ENCODE measurements at regions not wholly inside any gene's neighbourhood (a gene's known extent, or its start where the extent isn't known, plus 50 kb on each side); places are given as distances from the start of the nearest gene placed in this dataset.

GRCh38 chr3:82053236-82053635, 291.8 kb upstream of the GBE1 start:
- Histone ChIP-seq H3K4me3 (ENCODE audit: low read length) (no peak overlapping the region), H3K36me3 (ENCODE audit: control insufficient read depth, insufficient read depth, low read length, severe bottlenecking) (no peaks in the 10 kb centered on the region), H3K9me3 (ENCODE audit: control insufficient read depth, low read length) (no peaks in the 10 kb centered on the region), H3K27me3 (replicated peaks; ENCODE audit: control insufficient read depth, insufficient read depth, low read length) (no peaks in the 10 kb centered on the region), H3K4me1 (ENCODE audit: control insufficient read depth, insufficient read depth, low read length) (no peaks in the 10 kb centered on the region), H3K9ac (ENCODE audit: low read length) (no peak overlapping the region)
- no peak for DNase-seq (ENCODE audit: low read depth)

- Histone ChIP-seq H3K36me3 (ENCODE audit: control insufficient read depth, insufficient read depth, low read length, severe bottlenecking) (no peaks in the 10 kb centered on the region), H3K27me3 (replicated peaks; ENCODE audit: control insufficient read depth, insufficient read depth, low read length) (no peaks in the 10 kb centered on the region), H3K4me1 (ENCODE audit: control insufficient read depth, insufficient read depth, low read length) (no peaks in the 10 kb centered on the region), H3K4me3 (ENCODE audit: low read length) (no peak overlapping the region), H3K9ac (ENCODE audit: low read length) (no peak overlapping the region), H3K9me3 (ENCODE audit: control insufficient read depth, low read length) (no peaks in the 10 kb centered on the region)
- DNase-seq (ENCODE audit: low read depth), result no peak
These were observed 288.9 kb upstream of the GBE1 start for GRCh38 chr3:82050382-82050781.

GRCh38 chr3:82048711-82049110, 287.3 kb upstream of the GBE1 start:
- no peak for DNase-seq (ENCODE audit: low read depth)
- no peaks in the 10 kb centered on the region for H3K36me3 ChIP-seq (ENCODE audit: control insufficient read depth, insufficient read depth, low read length, severe bottlenecking)
- H3K4me3 ChIP-seq (ENCODE audit: low read length), result no peak overlapping the region

GRCh38 chr3:82044930-82045705, 283.7 kb upstream of the GBE1 start:
- Histone ChIP-seq H3K27me3 (replicated peaks; ENCODE audit: control insufficient read depth, insufficient read depth, low read length) (no peaks in the 10 kb centered on the region), H3K9ac (ENCODE audit: low read length) (no peak overlapping the region), H3K4me1 (ENCODE audit: control insufficient read depth, insufficient read depth, low read length) (no peaks in the 10 kb centered on the region), H3K36me3 (ENCODE audit: control insufficient read depth, insufficient read depth, low read length, severe bottlenecking) (no peaks in the 10 kb centered on the region), H3K9me3 (ENCODE audit: control insufficient read depth, low read length) (no peaks in the 10 kb centered on the region), H3K4me3 (ENCODE audit: low read length) (no peak overlapping the region)
- DNase-seq (ENCODE audit: low read depth), result no peak

More at GRCh38 chr3:82048711-82049110, 287.3 kb upstream of the GBE1 start:
- H3K9me3 ChIP-seq (ENCODE audit: control insufficient read depth, low read length), result no peaks in the 10 kb centered on the region
- H3K27me3 ChIP-seq (replicated peaks; ENCODE audit: control insufficient read depth, insufficient read depth, low read length), result no peaks in the 10 kb centered on the region
- H3K9ac ChIP-seq (ENCODE audit: low read length), result no peak overlapping the region
- H3K4me1 ChIP-seq (ENCODE audit: control insufficient read depth, insufficient read depth, low read length), result no peaks in the 10 kb centered on the region

- DNase-seq (ENCODE audit: low read depth), result peak; percentile 52
- Histone ChIP-seq H3K36me3 (ENCODE audit: control insufficient read depth, insufficient read depth, low read length, severe bottlenecking) (no peaks in the 10 kb centered on the region), H3K4me3 (ENCODE audit: low read length) (no peak overlapping the region), H3K27me3 (replicated peaks; ENCODE audit: control insufficient read depth, insufficient read depth, low read length) (no peaks in the 10 kb centered on the region), H3K9me3 (ENCODE audit: control insufficient read depth, low read length) (no peaks in the 10 kb centered on the region), H3K4me1 (ENCODE audit: control insufficient read depth, insufficient read depth, low read length) (no peaks in the 10 kb centered on the region), H3K9ac (ENCODE audit: low read length) (no peak overlapping the region)
These were observed 277.1 kb upstream of the GBE1 start for GRCh38 chr3:82038556-82038955.

- Histone ChIP-seq H3K27me3 (replicated peaks; ENCODE audit: control insufficient read depth, insufficient read depth, low read length) (no peaks in the 10 kb centered on the region), H3K9ac (ENCODE audit: low read length) (no peak overlapping the region), H3K36me3 (ENCODE audit: control insufficient read depth, insufficient read depth, low read length, severe bottlenecking) (no peaks in the 10 kb centered on the region), H3K4me3 (ENCODE audit: low read length) (no peak overlapping the region), H3K4me1 (ENCODE audit: control insufficient read depth, insufficient read depth, low read length) (peaks cover 7% of the 10 kb centered on the region), H3K9me3 (ENCODE audit: control insufficient read depth, low read length) (no peaks in the 10 kb centered on the region)
- no peak for DNase-seq (ENCODE audit: low read depth)
These were observed 271.7 kb upstream of the GBE1 start for GRCh38 chr3:82033186-82033585.

GRCh38 chr3:82031596-82031995, 270.2 kb upstream of the GBE1 start:
- Histone ChIP-seq H3K36me3 (ENCODE audit: control insufficient read depth, insufficient read depth, low read length, severe bottlenecking) (no peaks in the 10 kb centered on the region), H3K27me3 (replicated peaks; ENCODE audit: control insufficient read depth, insufficient read depth, low read length) (no peaks in the 10 kb centered on the region), H3K4me3 (ENCODE audit: low read length) (no peak overlapping the region), H3K4me1 (ENCODE audit: control insufficient read depth, insufficient read depth, low read length) (peaks cover 7% of the 10 kb centered on the region), H3K9ac (ENCODE audit: low read length) (no peak overlapping the region), H3K9me3 (ENCODE audit: control insufficient read depth, low read length) (no peaks in the 10 kb centered on the region)
- no peak for DNase-seq (ENCODE audit: low read depth)

GRCh38 chr3:82030916-82031315, 269.5 kb upstream of the GBE1 start:
- no peaks in the 10 kb centered on the region for H3K9me3 ChIP-seq (ENCODE audit: control insufficient read depth, low read length)
- no peaks in the 10 kb centered on the region for H3K27me3 ChIP-seq (replicated peaks; ENCODE audit: control insufficient read depth, insufficient read depth, low read length)
- H3K4me1 ChIP-seq (ENCODE audit: control insufficient read depth, insufficient read depth, low read length), result peaks cover 7% of the 10 kb centered on the region
- H3K4me3 ChIP-seq (ENCODE audit: low read length), result peak overlapping the region; percentile 32
- no peak overlapping the region for H3K9ac ChIP-seq (ENCODE audit: low read length)
- H3K36me3 ChIP-seq (ENCODE audit: control insufficient read depth, insufficient read depth, low read length, severe bottlenecking), result no peaks in the 10 kb centered on the region
- peak; percentile 25 for DNase-seq (ENCODE audit: low read depth)

GRCh38 chr3:82022836-82023235, 261.4 kb upstream of the GBE1 start:
- no peak for DNase-seq (ENCODE audit: low read depth)
- H3K4me1 ChIP-seq (ENCODE audit: control insufficient read depth, insufficient read depth, low read length), result no peaks in the 10 kb centered on the region
- H3K4me3 ChIP-seq (ENCODE audit: low read length), result no peak overlapping the region
- no peaks in the 10 kb centered on the region for H3K27me3 ChIP-seq (replicated peaks; ENCODE audit: control insufficient read depth, insufficient read depth, low read length)
- H3K9ac ChIP-seq (ENCODE audit: low read length), result no peak overlapping the region
- H3K9me3 ChIP-seq (ENCODE audit: control insufficient read depth, low read length), result peaks cover 7% of the 10 kb centered on the region
- no peaks in the 10 kb centered on the region for H3K36me3 ChIP-seq (ENCODE audit: control insufficient read depth, insufficient read depth, low read length, severe bottlenecking)

GRCh38 chr3:82020282-82020681, 258.8 kb upstream of the GBE1 start:
- no peaks in the 10 kb centered on the region for H3K27me3 ChIP-seq (replicated peaks; ENCODE audit: control insufficient read depth, insufficient read depth, low read length)
- no peaks in the 10 kb centered on the region for H3K36me3 ChIP-seq (ENCODE audit: control insufficient read depth, insufficient read depth, low read length, severe bottlenecking)
- no peak overlapping the region for H3K4me3 ChIP-seq (ENCODE audit: low read length)
- no peak overlapping the region for H3K9ac ChIP-seq (ENCODE audit: low read length)
- no peak for DNase-seq (ENCODE audit: low read depth)
- no peaks in the 10 kb centered on the region for H3K4me1 ChIP-seq (ENCODE audit: control insufficient read depth, insufficient read depth, low read length)
- peaks cover 7% of the 10 kb centered on the region for H3K9me3 ChIP-seq (ENCODE audit: control insufficient read depth, low read length)

GRCh38 chr3:82015241-82015640, 253.8 kb upstream of the GBE1 start:
- no peak for DNase-seq (ENCODE audit: low read depth)
- Histone ChIP-seq H3K27me3 (replicated peaks; ENCODE audit: control insufficient read depth, insufficient read depth, low read length) (no peaks in the 10 kb centered on the region), H3K4me3 (ENCODE audit: low read length) (no peak overlapping the region), H3K9me3 (ENCODE audit: control insufficient read depth, low read length) (peaks cover 7% of the 10 kb centered on the region), H3K9ac (ENCODE audit: low read length) (no peak overlapping the region), H3K36me3 (ENCODE audit: control insufficient read depth, insufficient read depth, low read length, severe bottlenecking) (no peaks in the 10 kb centered on the region), H3K4me1 (ENCODE audit: control insufficient read depth, insufficient read depth, low read length) (peaks cover 5% of the 10 kb centered on the region)

GRCh38 chr3:82012775-82013174, 251.3 kb upstream of the GBE1 start:
- no peaks in the 10 kb centered on the region for H3K27me3 ChIP-seq (replicated peaks; ENCODE audit: control insufficient read depth, insufficient read depth, low read length)
- DNase-seq (ENCODE audit: low read depth), result no peak
- peaks cover under 1% of the 10 kb centered on the region for H3K9me3 ChIP-seq (ENCODE audit: control insufficient read depth, low read length)
- no peaks in the 10 kb centered on the region for H3K36me3 ChIP-seq (ENCODE audit: control insufficient read depth, insufficient read depth, low read length, severe bottlenecking)
- H3K4me3 ChIP-seq (ENCODE audit: low read length), result no peak overlapping the region
- H3K9ac ChIP-seq (ENCODE audit: low read length), result no peak overlapping the region
- peaks cover 5% of the 10 kb centered on the region for H3K4me1 ChIP-seq (ENCODE audit: control insufficient read depth, insufficient read depth, low read length)
